ELR (cell line): ENCODE measurements at regions not wholly inside any gene's neighbourhood (a gene's known extent, or its start where the extent isn't known, plus 50 kb on each side); places are given as distances from the start of the nearest gene placed in this dataset.

ENCODE experiments used
- DNase-seq: peaks from one replicate; pipeline ENCODE4 v3.0.0-alpha.2; 2015; ENCODE audit warnings: low read depth

DNA sequence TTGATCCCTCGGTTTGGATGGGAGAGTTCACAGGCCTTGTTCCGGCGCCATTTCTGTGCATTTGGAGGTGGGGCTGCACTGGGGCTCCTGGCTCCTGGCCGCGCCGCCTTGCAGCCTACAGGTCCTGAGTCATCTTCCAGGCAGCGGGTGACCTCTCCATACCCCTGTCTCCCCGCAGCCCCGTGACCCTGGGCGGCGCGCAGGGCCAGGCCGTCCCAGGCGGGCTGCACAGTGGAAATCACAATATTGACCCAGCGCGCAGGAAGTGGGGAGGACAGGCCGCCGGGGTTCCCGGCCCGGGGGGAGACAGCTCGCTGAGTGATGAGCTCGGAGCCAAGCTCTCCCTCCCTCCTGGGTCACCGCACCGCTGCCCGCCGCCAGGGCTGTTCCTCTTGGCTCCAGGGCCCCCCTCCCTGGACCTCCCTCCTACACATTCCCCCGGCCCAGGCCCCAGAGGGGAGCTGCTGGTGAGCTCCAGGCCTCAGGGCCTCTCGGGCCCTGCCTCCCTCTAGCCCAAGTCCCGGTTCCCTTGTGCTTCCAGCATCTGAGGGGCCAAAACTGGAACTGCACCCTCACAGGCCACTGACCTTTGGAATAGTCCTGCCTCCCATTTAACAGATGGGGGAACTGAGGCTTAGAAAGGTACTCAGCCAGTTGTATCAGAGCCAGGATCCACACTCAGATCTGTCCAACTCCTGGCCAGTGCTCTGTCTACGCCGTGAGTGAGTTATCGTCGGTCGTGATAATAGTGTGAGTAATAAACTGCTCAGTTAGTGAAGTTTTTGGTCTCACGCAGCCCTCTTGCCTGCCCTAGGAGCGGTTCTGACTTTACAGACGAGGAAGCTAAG is 142.9 kb upstream of the WNT4 start:
- no peak for DNase-seq

DNA sequence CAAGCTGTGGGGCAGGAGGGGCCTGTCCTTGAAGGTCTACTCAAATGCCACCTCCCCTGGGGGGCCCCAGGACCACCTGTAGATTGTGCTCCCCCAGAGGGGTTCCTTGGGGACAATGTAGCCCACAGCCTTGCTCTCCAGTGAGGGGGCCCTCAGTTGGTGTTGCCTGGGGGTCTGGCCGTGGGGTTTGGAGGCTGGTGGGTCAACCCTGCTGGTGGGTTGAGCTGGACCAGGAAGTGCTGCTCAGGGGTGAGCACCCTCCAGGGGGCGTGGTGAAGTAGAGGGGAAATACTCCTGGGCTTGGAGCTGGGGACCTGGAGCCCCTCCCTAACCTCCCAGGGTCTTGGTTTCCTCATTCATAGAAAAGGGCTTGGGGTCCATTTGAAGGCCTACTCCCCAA is 143.6 kb upstream of the WNT4 start:
- no peak for DNase-seq

- DNase-seq, result no peak
These were observed 144.4 kb upstream of the WNT4 start for GRCh38 chr1:22287273-22287672.

DNA sequence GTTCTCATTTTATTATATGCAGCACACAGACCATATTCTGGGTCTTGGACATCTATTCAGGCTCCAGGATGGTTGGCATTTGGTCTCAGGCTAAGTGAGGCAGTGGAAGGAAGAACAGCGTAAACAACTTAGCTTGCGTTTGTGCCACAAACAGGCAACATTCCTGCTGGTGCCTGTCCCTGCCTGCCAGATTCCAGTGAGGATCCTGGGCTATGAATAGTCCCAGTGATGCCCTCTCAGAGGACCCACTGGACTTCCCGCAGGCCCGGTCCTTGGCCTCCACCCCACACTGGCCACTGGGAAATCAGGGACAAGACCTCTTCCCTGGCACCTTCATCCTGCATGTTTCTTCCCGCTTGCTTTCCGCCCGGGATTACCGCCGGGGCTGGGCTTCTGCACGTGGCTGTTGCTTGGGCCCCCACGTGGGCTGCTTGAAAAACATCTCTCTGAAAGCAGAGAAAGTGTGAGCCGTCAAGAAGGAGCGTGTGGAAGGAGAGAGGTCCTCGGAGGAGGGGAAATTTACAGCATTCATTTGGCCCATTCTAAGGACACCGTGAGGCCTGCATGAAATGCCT is 145.1 kb upstream of the WNT4 start:
- DNase-seq, result no peak

- DNase-seq, result peak; percentile 61
These were observed 145.8 kb upstream of the WNT4 start for GRCh38 chr1:22288593-22289241.

GRCh38 chr1:22289307-22289995 is 146.6 kb upstream of the WNT4 start:
- peak; percentile 11 for DNase-seq

GRCh38 chr1:22290157-22290556 is 147.3 kb upstream of the WNT4 start:
- DNase-seq, result no peak

- DNase-seq, result no peak
These were observed 147.7 kb upstream of the WNT4 start for GRCh38 chr1:22290611-22291010.

DNA sequence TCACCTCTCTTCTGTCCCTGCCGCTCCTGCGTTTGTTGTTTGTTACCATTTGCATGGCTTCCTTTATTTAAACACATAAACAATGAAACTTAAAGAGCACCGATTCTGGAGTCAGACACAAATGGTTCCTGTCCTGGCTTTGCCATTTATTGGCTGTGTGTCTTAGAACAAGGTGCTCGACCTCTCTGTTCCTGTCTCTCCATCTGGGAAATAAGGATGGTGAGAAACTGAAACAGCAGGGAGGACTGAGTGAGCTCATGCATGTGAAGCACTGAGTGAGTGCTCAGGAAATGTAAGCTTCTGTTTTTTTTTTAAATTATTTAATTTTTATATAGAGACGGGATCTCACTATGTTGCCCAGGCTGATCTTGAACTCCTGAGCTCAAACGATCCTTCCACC is 148.2 kb upstream of the WNT4 start:
- no peak for DNase-seq

GRCh38 chr1:22291494-22291893 is 148.6 kb upstream of the WNT4 start:
- no peak for DNase-seq

DNA sequence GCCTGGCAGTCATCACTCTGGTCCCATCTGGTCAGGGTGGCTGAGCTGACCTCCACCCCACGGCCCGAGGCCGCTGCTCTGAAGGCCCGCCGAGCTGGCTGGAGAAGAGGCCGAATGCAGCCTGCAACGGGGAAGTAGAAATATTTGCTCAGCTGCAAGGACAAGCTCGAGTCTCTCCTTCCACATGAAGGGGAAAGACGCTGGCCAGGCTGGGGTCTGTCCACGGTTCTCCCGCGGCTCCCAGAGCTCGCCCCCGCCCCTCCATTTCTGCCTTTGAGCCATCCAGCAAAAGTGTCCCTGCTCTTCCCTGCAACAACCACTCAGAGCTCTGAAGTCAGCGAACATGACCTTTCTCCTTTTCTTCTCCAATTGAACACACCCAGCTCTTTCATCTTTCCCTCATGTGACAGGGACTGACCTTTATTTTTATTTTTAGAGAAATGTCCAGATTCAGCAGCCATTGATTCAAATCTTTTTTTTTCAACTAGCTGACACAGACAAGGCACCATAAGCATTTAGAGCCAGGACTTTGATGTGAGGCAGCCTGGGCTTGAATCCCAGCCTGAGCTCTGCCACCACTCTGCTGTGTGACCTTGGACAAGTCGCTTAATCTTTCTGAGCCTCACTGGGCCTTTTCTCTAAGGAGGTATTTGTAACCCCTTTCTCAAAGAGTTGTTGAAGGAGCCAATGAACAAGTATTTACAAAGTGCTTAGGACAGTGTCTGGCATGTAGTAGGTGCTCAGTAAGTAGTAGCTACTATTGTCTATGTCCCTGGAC is 149.3 kb upstream of the WNT4 start:
- no peak for DNase-seq

- no peak for DNase-seq
These were observed 152.5 kb upstream of the WNT4 start for GRCh38 chr1:22295396-22295795.

DNA sequence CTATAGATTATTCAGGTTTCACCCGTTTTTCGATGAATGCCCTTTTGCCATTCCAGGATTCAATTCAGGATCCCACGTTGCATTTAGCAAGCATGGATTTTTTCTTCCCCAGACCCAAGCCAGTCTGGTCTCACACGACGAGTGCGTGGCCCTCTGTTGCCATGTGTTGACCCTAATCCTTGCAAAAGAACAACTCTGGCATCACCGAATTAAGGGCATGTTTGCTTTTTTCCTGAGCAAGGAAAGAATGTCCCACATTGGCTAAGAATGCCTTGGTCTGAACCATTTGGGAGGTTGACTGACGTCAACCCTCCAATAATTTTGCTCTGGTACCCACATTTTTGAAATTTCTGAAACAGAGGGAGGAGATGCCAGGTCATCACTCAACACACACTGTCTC is 153.0 kb upstream of the WNT4 start:
- DNase-seq, result no peak

DNA sequence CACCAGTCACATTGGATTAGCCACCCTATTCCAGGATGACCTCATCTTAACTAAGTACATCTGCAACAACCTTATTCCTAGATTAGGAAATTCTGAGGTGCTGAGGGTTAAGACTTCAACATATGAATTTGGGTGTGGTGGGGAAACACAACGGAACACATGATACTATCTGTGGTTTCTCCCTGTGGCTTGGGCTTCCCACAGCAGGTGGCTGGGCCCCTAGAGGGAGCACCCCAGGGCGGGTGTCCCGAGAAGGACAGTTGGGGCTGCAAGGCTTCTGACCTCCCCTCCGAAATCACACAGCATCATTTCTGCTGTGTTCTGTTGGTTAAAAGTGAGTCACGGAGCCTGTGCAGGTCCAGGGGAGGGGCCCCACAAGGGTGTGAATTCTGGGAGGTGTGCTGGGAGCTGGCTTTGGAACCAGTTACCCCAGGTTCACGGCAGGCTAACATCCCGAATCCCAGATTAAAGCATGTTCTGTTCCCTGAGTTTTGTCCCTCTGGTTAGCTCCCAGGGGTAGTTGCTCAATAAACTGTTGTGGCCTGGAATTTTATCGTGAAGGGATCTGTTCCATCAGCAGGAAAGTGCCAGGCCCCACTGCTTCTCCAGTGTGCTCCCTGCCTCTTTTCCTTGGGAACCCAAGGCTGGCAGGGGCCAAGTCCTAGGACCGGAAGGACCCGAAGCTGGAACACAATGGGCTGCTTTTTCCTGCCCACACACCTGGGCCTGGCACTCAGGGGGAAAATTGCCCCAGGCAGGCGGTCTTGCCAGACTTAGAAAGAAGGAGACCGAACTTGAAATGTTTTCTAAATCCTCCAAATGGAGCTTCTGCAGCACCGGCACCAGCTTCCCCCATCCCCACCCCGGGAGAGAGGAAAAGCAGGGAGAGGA is 154.0 kb upstream of the WNT4 start:
- DNase-seq, result peak; percentile 18

GRCh38 chr1:22297999-22298398 is 153.7 kb upstream of the ZBTB40 start:
- no peak for DNase-seq

DNA sequence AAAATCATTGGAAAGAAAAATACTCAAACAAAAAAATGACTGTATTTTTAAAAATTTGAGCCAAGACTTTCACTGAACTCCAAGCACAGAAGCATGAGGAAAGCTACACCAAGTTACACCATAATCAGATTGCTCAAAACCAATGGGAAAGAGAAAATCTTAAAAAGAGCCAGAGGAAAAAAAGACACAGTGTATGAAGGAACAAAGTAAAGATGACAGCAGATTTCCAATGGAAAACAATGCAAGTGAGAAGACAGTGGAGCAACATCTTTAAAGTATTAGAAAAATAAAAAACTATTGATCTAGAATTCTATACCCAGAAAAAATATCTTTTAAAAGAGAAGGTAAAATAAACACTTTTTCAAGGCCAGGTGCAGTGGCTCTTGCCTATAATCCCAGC is 147.8 kb upstream of the ZBTB40 start:
- DNase-seq, result no peak

DNA sequence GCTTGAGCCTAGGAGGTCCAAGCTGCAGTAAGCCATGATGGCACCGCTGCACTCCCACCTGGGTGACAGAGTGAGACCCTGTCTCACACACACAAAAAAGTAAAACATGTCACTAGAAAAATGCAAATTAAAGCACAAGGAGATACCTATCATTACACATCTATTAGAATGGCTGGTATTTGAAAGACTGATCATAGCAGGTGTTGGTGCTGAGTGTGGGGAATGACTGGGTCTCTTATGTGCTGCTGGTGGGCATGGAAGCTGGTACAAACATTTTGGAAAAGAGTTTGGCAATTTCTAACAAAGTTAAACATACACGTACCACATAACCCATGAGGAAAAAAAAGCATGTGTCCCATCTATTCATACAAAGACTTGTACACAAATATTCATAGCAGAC is 142.1 kb upstream of the ZBTB40 start:
- DNase-seq, result no peak

DNA sequence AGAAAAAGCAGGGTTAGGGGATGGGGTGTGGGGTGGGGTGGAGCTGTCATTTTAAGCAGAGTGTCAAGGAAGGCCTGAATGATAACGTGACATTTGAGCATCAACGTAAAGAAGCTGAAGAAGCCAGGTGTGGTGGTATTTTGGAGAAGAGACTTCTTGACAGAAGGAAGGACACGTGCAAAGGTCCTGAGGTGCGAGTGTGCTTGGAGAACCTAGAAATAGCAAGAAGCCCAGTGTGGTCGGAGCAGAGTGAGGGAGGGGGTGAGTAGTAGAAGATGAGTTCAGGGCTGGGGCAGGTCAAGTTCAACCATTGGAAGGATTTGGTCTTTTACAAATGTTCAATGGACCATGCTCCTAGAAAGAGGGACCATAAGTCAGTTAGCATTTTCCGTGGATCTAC is 140.2 kb upstream of the ZBTB40 start:
- DNase-seq, result no peak

DNA sequence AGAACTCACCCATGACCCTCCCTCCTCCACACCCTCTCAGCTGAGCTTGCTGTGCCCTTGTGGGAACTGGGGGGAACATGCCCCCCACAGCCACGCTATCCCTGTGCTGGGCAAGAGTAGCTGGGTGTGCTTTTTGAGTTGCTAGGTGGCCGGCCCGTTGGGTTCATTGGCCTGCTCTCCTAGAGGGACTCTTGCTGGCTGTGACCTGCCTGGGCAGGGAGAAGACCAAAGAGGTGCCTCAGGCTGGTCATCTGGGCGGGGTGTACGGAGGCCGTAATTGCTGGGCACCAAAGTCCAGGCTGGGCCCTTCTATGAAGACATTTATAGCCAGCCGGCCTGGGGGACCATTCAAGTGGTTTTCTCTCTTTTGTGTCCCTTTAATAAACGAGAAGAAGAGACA is 138.3 kb upstream of the ZBTB40 start:
- no peak for DNase-seq

GRCh38 chr1:22314706-22315105 is 136.9 kb upstream of the ZBTB40 start:
- no peak for DNase-seq
